NCI-H2107 treated with DMSO at 0.1 percent for 48 hours (cell line): ENCODE measurements at regions not wholly inside any gene's neighbourhood (a gene's known extent, or its start where the extent isn't known, plus 50 kb on each side); places are given as distances from the start of the nearest gene placed in this dataset.

Experiments used
- DNase-seq: peaks from one replicate; lab custom pipeline; 2025; ENCODE audit not compliant: unreplicated experiment; lab: John Stamatoyannopoulos, UW

DNA sequence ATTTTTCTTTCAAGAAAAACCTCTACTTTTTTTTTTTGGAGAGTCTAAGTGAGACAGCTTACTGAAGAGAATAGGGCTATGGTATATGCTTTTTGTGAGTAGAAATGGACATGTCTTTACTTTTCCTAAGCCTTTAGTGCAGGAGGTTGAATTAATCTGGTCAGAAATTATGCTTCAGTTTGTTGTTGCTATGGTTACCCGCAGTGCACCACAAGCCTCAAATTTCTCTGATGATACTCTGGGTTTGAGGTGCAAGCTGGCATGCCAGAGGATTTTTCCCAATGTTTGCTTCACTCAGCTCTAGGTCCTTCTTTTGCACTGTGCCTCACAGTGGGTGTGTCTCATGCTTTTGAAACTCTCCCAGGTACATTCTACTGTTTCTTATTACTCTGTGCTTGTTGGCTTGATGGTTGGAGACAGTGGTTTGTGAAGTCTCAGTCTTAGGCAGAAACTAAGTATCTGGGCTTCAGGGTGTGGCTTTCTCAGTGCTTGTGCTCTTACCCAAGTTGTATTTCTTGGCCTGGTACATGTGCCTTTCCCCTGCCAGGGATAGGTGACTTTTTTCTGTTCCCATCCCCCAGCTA is 278.3 kb downstream of the RBM43 start:
- no peak for DNase-seq

GRCh38 chr2:150981826-150982225 is 279.8 kb downstream of the RBM43 start:
- no peak for DNase-seq

GRCh38 chr2:150978053-150978452 is 283.6 kb downstream of the RBM43 start:
- no peak for DNase-seq

DNA sequence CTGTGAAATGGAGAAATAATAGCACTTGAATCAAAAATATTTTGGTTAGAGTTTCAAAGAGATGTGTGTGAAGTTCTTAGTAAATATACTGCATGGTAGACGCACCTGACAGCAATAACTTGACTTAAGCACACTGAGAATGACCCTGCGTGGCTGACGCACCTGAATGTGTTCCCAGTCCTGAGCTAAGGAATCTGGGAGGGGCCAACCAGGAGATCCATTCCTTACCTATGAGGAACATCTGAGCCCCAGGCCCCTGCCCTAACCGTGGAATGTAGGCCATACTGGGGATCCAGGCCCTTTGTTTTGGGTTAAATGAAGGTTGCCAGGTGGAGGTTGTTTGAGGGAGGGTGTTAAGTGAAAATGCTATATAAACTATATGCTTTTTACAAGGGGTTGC is 284.4 kb downstream of the RBM43 start:
- no peak for DNase-seq

- no peak for DNase-seq
Observed at GRCh38 chr2:150976604-150977003, 285.1 kb downstream of the RBM43 start.

GRCh38 chr2:150974864-150975263 is 286.8 kb downstream of the RBM43 start:
- no peak for DNase-seq

GRCh38 chr2:150974234-150974633 is 287.4 kb downstream of the RBM43 start:
- DNase-seq, result no peak

DNA sequence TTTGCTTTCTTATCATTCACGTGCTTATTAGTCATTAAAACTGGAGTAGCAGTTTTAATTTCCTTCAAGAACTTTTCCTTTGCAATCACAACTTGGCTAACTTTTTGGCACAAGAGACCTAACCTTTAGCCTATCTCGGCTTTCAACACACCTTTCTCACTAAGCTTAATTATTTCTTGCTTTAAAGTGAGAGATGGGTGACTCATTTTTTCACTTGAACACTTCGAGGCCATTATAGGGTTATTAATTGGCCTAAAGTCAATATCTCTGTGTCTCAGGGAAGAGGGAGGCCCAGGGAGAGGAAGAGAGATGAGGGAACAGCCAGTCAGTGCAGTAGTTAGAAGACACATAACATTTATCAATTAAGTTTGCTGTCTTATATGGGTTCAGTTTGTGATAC is 289.8 kb downstream of the RBM43 start:
- DNase-seq, result no peak

DNA sequence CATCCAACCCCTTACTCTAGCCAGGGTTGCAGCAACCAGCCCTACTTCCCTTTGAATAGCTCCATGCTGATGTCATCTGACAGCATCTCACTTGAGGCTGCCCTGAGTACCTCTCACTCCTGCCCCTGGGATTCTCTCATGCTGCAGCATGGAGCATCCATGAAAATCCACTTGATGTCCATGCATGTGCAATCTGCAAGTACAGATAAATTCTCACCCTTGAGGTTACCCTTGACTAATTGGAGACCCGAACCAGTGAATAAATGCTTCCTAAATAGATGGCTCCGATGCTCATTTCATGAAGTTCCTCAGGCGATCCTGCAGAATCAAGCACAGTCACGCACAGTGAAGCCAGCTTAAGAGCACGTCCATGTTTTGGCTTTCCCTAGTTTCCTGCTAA is 298.3 kb downstream of the RBM43 start:
- no peak for DNase-seq

- DNase-seq, result no peak
Observed at GRCh38 chr2:150955231-150955630, 306.4 kb downstream of the RBM43 start.

- no peak for DNase-seq
Observed at GRCh38 chr2:150946831-150947230, 314.8 kb downstream of the RBM43 start.

DNA sequence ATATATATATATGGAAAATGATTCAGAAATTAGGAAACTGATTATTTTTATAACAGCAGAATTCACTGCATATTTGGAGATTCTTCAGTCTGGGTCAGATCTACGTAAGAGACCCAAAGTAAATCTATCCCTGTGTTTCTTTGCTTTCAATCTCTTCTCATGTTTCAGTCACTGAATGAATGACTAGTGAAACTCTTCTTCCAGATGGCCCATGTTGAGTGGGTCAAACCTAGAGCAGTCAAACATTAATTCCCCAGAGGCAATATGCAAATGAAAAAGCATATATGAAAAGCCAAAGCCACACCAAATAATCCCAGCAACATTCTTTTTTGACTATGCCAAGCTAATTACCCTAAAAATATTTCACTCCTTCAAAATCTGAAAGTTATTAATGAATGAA is 317.3 kb downstream of the RBM43 start:
- DNase-seq, result no peak

DNA sequence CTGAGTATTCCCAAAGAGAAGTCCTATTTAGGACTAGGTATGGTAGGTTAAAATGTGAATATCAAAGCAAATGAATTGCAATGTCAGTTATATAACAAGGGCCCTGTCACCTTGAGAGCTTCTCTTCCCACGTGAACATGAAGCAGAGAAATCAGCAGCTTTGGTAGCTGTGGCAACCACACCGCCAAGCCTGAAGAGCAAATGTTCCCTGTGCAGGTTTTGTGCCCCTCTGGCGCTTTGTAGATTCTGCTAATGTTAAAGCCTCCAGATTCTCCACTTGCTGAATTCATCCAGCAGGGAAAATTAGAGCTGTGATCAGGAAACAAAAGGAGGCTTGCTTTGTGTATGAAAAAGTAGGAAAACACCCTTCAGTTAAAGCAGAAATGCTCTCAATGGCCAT is 322.6 kb downstream of the RBM43 start:
- DNase-seq, result peak; percentile 11

DNA sequence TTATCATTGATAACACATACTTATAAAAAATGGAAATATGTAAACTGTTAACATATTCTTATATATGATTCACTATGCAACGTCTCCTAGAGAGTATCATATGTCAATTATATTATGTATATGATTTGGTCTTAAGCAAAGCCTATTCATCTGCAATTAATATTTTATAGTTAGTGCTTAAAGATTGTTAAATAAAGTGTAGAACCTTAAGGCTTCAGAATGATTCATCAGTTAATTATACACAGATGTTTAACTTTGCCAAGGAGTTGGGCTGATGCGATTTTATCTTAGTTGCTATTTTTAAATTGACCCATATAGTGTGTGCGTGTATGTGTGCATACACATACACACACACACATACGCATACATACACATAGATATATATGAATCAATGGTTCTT is 323.1 kb downstream of the RBM43 start:
- DNase-seq, result no peak

- no peak for DNase-seq
Observed at GRCh38 chr2:150937030-150937429, 324.6 kb downstream of the RBM43 start.

- DNase-seq, result peak; percentile 14
Observed at GRCh38 chr2:150931451-150931850, 330.2 kb downstream of the RBM43 start.

- DNase-seq, result no peak
Observed at GRCh38 chr2:150925611-150926010, 336.1 kb downstream of the RBM43 start.

DNA sequence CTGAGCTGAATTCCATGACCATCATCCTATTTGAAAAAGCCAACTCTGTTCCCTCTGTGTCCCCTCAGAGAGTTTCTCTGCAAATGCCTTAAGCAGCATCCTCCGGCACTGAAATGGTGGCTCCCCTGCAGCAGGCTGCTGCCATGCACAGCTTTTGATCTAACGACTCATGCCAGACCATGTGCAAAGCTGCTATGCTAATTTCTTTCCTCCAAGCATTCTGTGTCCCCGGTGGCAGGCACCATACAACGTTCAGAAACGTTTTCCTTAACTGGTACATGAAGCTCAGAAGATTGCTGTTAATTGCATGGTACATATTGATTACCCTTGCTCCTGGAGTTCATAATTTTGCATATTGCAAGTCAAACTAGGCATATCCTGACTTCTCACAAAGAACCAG is 336.8 kb downstream of the RBM43 start:
- no peak for DNase-seq

DNA sequence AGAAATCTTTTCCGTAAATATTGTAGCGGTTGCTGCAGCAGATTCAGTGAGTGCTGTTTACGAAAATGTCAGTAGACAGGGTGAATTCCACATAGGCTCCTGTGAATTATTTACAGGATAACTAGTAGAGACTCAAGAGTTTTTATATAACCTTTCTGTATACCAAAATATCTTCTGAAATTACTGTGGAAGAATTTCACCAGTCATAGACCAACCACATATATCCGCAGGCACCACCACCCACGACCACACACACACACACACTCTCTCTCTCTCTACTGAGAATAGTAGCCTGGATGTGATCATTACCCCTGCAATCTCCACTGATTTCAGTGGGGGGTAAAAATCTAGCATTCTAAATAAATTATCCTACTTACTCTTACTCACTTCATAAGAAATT is 341.8 kb downstream of the RBM43 start:
- DNase-seq, result no peak

DNA sequence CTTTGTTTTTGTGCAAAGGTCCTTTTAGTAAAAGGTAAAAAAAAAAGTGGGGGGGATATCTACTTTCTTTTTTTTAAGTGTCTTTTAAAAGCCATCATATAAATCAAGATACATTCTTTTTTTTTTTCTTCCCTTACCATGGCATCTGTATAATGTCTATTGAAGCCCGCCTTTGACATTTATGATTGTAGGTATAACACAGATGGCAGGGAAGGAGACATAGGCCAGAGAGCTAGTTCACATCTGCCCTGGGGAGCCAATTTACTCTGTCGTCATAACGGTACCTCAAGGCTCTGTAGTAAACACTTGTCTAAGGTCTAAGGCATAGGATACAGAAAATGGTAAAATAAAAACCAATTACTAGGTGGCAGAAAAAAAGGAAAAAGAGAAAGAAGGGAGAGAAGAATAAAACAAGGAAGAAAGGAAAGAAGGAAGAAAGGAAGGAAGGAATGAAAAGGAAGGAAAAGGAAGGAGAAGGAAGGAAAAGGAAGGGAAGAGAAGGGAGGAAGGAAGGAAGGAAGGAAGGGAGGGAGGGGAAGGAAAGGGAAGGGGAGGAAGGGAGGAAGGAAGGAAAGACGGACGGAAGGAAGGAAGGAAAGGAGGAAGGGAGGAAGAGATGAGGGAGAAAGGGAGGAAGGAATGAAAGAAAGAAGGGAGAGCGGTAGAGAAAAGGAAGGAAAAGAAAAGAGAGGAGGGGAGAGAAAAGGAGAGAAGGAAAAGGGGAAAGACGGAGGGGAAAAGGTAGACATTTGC is 343.5 kb downstream of the RBM43 start:
- no peak for DNase-seq

DNA sequence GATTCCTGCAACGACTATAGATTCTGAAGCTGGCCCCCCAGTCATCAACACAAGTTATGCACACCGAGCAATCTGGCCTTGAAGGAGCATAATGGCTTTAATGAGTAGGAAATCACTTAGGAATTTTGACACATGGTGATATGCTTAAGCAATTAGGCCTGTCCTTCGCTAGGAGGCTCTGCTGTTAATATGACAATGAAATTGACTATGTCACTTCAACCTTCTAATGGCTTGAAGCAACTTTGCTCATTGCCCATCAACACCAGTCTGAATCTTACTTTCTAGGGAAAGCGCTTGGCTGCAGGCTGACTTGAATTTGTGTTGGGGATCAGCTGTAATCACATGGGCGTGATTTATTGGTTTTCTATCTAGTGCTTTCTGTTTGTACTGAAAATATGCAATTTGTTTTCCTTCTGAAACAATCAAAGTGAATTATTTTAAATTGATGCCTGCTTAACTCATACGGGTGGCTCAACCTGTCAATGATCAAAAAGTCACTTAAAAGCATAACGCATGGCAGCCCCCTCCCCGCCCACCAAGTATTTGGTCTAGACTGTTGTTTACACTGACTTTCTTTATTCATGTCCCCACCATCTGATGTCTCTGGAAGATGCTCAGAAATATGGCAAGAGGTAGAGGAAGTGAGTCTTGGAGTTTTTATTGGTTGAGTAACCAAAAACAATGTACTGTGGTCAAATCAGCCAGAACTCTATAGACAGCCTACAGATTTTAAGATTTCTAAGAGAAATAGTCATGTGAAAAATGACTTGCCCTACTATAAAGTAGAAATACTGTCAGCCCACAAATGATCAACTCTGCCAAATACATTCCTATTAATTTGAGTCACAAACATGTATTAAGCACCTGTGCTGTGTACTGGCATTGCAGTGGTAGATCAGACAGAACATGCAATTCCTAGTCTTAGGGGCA is 344.9 kb downstream of the RBM43 start:
- no peak for DNase-seq

DNA sequence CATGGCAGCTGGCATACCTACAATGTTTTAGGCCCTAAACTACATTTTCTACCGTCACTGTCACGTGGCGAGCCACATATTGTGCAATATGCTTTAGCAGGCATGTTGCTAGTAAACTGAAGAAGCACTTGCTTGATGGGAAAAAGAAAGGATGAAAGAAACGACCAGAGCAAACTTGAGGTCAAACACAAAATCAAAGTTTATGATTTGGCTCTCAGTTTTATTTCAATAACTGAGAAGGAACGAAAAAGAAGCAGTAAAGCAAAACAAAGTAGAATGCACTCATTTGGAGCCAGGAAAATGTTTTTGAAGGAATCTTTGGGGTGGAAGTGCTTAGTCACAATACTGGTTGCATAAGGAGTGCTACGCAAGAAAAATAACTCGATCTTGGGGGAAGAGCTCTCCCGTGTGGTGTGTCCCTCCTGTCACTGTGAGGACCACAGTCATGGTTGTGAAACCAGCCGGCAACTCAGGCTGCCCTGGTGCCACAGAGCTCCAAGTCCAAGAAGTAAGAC is 349.8 kb downstream of the RBM43 start:
- DNase-seq, result no peak
